Stimulated activated CD4-positive, alpha-beta T cell treated with anti-CD3 and anti-CD28 coated beads, TNF-alpha, amount 100 ng/mL, for 1 hour (primary cell): ENCODE measurements at regions not wholly inside any gene's neighbourhood (a gene's known extent, or its start where the extent isn't known, plus 50 kb on each side); places are given as distances from the start of the nearest gene placed in this dataset.

Experiments
- DNase-seq, 3 donors: peaks; one replicate each; pipeline ENCODE4 v3.0.0-alpha.2; 2020; ENCODE audit warnings: low read depth in 3 of 3, low spot score in 1 of 3

- no peak for DNase-seq
Measured at GRCh38 chr14:100381395-100382105, 58.4 kb downstream of the SLC25A47 start.

GRCh38 chr14:100382106-100382455 lies 58.9 kb downstream of the SLC25A47 start:
- DNase-seq: no peak

- DNase-seq: peak in 2 of 3 donors; percentile 30 to 49
Measured at GRCh38 chr14:100383727-100384158, 60.6 kb downstream of the SLC25A47 start.

GRCh38 chr14:100384277-100384676 lies 61.1 kb downstream of the SLC25A47 start:
- no peak for DNase-seq

- DNase-seq: no peak
Measured at GRCh38 chr14:100384819-100385813, 62.0 kb downstream of the SLC25A47 start.

- no peak for DNase-seq
Measured at GRCh38 chr14:100386121-100386520, 63.0 kb downstream of the SLC25A47 start.

- no peak for DNase-seq
Measured at GRCh38 chr14:100386846-100387245, 63.7 kb downstream of the SLC25A47 start.

GRCh38 chr14:100387450-100387849 lies 64.3 kb downstream of the SLC25A47 start:
- DNase-seq: no peak

- no peak for DNase-seq
Measured at GRCh38 chr14:100388103-100389054, 65.2 kb downstream of the SLC25A47 start.

GRCh38 chr14:100389497-100390104 lies 66.5 kb downstream of the SLC25A47 start:
- no peak for DNase-seq

- no peak for DNase-seq
Measured at GRCh38 chr14:100391173-100391572, 68.0 kb downstream of the SLC25A47 start.

GRCh38 chr14:100391724-100392123 lies 68.6 kb downstream of the SLC25A47 start:
- no peak for DNase-seq

- no peak for DNase-seq
Measured at GRCh38 chr14:100392356-100392755, 69.2 kb downstream of the SLC25A47 start.

GRCh38 chr14:100393362-100393761 lies 70.2 kb downstream of the SLC25A47 start:
- DNase-seq: no peak

GRCh38 chr14:100393906-100394732 lies 71.0 kb downstream of the SLC25A47 start:
- DNase-seq: no peak

- DNase-seq: no peak
Measured at GRCh38 chr14:100394886-100395672, 71.9 kb downstream of the SLC25A47 start.

GRCh38 chr14:100396266-100396795 lies 73.2 kb downstream of the SLC25A47 start:
- no peak for DNase-seq

GRCh38 chr14:100397005-100397404 lies 73.9 kb downstream of the SLC25A47 start:
- DNase-seq: no peak

GRCh38 chr14:100398044-100398443 lies 74.9 kb downstream of the SLC25A47 start:
- no peak for DNase-seq
